ENCODE measurements at regions not wholly inside any gene's neighbourhood (a gene's known extent, or its start where the extent isn't known, plus 50 kb on each side); places are given as distances from the start of the nearest gene placed in this dataset.
"Not testable (repeated sequence)": the region's sequence is repeated elsewhere in the genome, so short reads cannot be mapped to it uniquely, and the experiment has no call there.

GRCh38 chr4:31241504-31242106 lies 521.4 kb downstream of the PCDH7 start:
- WGBS, 2 experiments (ENCODE audit: insufficient coverage in 2 of 2): 100% methylated on average over 1 of the region's 1 CpG
- H3K9me3 ChIP-seq (ENCODE audit: control insufficient read depth, low read length): peaks cover 6% of the 10 kb centered on the region
- H3K27ac ChIP-seq (ENCODE audit: low read depth, low read length, severe bottlenecking): no peak overlapping the region
- H3K4me1 ChIP-seq (ENCODE audit: control insufficient read depth, insufficient read depth, low read length, poor library complexity, severe bottlenecking): no peaks in the 10 kb centered on the region
- no peak overlapping the region for H3K4me3 ChIP-seq (ENCODE audit: extremely low read depth, insufficient read depth, low read length, poor library complexity, severe bottlenecking)
- no peaks in the 10 kb centered on the region for H3K36me3 ChIP-seq (ENCODE audit: control insufficient read depth, insufficient read depth, low read length)

GRCh38 chr4:31246856-31247255 lies 526.7 kb downstream of the PCDH7 start:
- Histone ChIP-seq H3K36me3 (ENCODE audit: control insufficient read depth, insufficient read depth, low read length) (no peaks in the 10 kb centered on the region), H3K27ac (ENCODE audit: low read depth, low read length, severe bottlenecking) (no peak overlapping the region), H3K4me3 (ENCODE audit: extremely low read depth, insufficient read depth, low read length, poor library complexity, severe bottlenecking) (no peak overlapping the region), H3K4me1 (ENCODE audit: control insufficient read depth, insufficient read depth, low read length, poor library complexity, severe bottlenecking) (no peaks in the 10 kb centered on the region), H3K9me3 (ENCODE audit: control insufficient read depth, low read length) (no peaks in the 10 kb centered on the region)
- no CpG with 5 or more reads among the region's 1 CpG for WGBS, 2 experiments (ENCODE audit: insufficient coverage in 2 of 2)

- Histone ChIP-seq H3K27ac (ENCODE audit: low read depth, low read length, severe bottlenecking) (no peak overlapping the region), H3K36me3 (ENCODE audit: control insufficient read depth, insufficient read depth, low read length) (no peaks in the 10 kb centered on the region), H3K9me3 (ENCODE audit: control insufficient read depth, low read length) (no peaks in the 10 kb centered on the region), H3K4me3 (ENCODE audit: extremely low read depth, insufficient read depth, low read length, poor library complexity, severe bottlenecking) (no peak overlapping the region), H3K4me1 (ENCODE audit: control insufficient read depth, insufficient read depth, low read length, poor library complexity, severe bottlenecking) (no peaks in the 10 kb centered on the region)
- 93 to 96% methylated on average over 11 of the region's 15 CpGs for WGBS, 2 experiments (ENCODE audit: insufficient coverage in 2 of 2)
Observed at GRCh38 chr4:31259119-31259518, 539.0 kb downstream of the PCDH7 start.

GRCh38 chr4:31261632-31262031 lies 541.5 kb downstream of the PCDH7 start:
- 67 to 88% methylated on average over 1 of the region's 2 CpGs for WGBS, 2 experiments (ENCODE audit: insufficient coverage in 2 of 2)
- Histone ChIP-seq H3K9me3 (ENCODE audit: control insufficient read depth, low read length) (no peaks in the 10 kb centered on the region), H3K4me3 (ENCODE audit: extremely low read depth, insufficient read depth, low read length, poor library complexity, severe bottlenecking) (no peak overlapping the region), H3K36me3 (ENCODE audit: control insufficient read depth, insufficient read depth, low read length) (no peaks in the 10 kb centered on the region), H3K27ac (ENCODE audit: low read depth, low read length, severe bottlenecking) (no peak overlapping the region), H3K4me1 (ENCODE audit: control insufficient read depth, insufficient read depth, low read length, poor library complexity, severe bottlenecking) (no peaks in the 10 kb centered on the region)

GRCh38 chr4:31266094-31266493 lies 545.9 kb downstream of the PCDH7 start:
- H3K27ac ChIP-seq (ENCODE audit: low read depth, low read length, severe bottlenecking); H3K4me1 ChIP-seq (ENCODE audit: control insufficient read depth, insufficient read depth, low read length, poor library complexity, severe bottlenecking); H3K36me3 ChIP-seq (ENCODE audit: control insufficient read depth, insufficient read depth, low read length); H3K4me3 ChIP-seq (ENCODE audit: extremely low read depth, insufficient read depth, low read length, poor library complexity, severe bottlenecking); H3K9me3 ChIP-seq (ENCODE audit: control insufficient read depth, low read length): not testable (repeated sequence)
- 86 to 97% methylated on average over 4 of the region's 4 CpGs for WGBS, 2 experiments (ENCODE audit: insufficient coverage in 2 of 2)

GRCh38 chr4:31272331-31273061 lies 552.3 kb downstream of the PCDH7 start:
- Histone ChIP-seq H3K4me3 (ENCODE audit: extremely low read depth, insufficient read depth, low read length, poor library complexity, severe bottlenecking) (no peak overlapping the region), H3K4me1 (ENCODE audit: control insufficient read depth, insufficient read depth, low read length, poor library complexity, severe bottlenecking) (no peaks in the 10 kb centered on the region), H3K27ac (ENCODE audit: low read depth, low read length, severe bottlenecking) (no peak overlapping the region), H3K9me3 (ENCODE audit: control insufficient read depth, low read length) (no peaks in the 10 kb centered on the region), H3K36me3 (ENCODE audit: control insufficient read depth, insufficient read depth, low read length) (no peaks in the 10 kb centered on the region)
- WGBS, 2 experiments (ENCODE audit: insufficient coverage in 2 of 2): 82 to 100% methylated on average over 3 of the region's 6 CpGs

GRCh38 chr4:31275906-31276305 lies 555.7 kb downstream of the PCDH7 start:
- Histone ChIP-seq H3K4me1 (ENCODE audit: control insufficient read depth, insufficient read depth, low read length, poor library complexity, severe bottlenecking) (no peaks in the 10 kb centered on the region), H3K4me3 (ENCODE audit: extremely low read depth, insufficient read depth, low read length, poor library complexity, severe bottlenecking) (no peak overlapping the region), H3K9me3 (ENCODE audit: control insufficient read depth, low read length) (no peaks in the 10 kb centered on the region), H3K36me3 (ENCODE audit: control insufficient read depth, insufficient read depth, low read length) (no peaks in the 10 kb centered on the region), H3K27ac (ENCODE audit: low read depth, low read length, severe bottlenecking) (no peak overlapping the region)

- Histone ChIP-seq H3K4me3 (ENCODE audit: extremely low read depth, insufficient read depth, low read length, poor library complexity, severe bottlenecking) (no peak overlapping the region), H3K4me1 (ENCODE audit: control insufficient read depth, insufficient read depth, low read length, poor library complexity, severe bottlenecking) (no peaks in the 10 kb centered on the region), H3K27ac (ENCODE audit: low read depth, low read length, severe bottlenecking) (no peak overlapping the region), H3K9me3 (ENCODE audit: control insufficient read depth, low read length) (no peaks in the 10 kb centered on the region), H3K36me3 (ENCODE audit: control insufficient read depth, insufficient read depth, low read length) (no peaks in the 10 kb centered on the region)
- WGBS, 2 experiments (ENCODE audit: insufficient coverage in 2 of 2): 90% methylated on average over 2 of the region's 4 CpGs; no CpG with 5 or more reads in 1 of the 2 experiments
Observed at GRCh38 chr4:31283679-31284078, 563.5 kb downstream of the PCDH7 start.

GRCh38 chr4:31290836-31291235 lies 570.7 kb downstream of the PCDH7 start:
- Histone ChIP-seq H3K36me3 (ENCODE audit: control insufficient read depth, insufficient read depth, low read length) (no peaks in the 10 kb centered on the region), H3K27ac (ENCODE audit: low read depth, low read length, severe bottlenecking) (no peak overlapping the region), H3K9me3 (ENCODE audit: control insufficient read depth, low read length) (no peaks in the 10 kb centered on the region), H3K4me1 (ENCODE audit: control insufficient read depth, insufficient read depth, low read length, poor library complexity, severe bottlenecking) (no peaks in the 10 kb centered on the region), H3K4me3 (ENCODE audit: extremely low read depth, insufficient read depth, low read length, poor library complexity, severe bottlenecking) (no peak overlapping the region)
- WGBS, 2 experiments (ENCODE audit: insufficient coverage in 2 of 2): 40% methylated on average over 1 of the region's 3 CpGs; no CpG with 5 or more reads in 1 of the 2 experiments

GRCh38 chr4:31291238-31291637 lies 571.1 kb downstream of the PCDH7 start:
- Histone ChIP-seq H3K27ac (ENCODE audit: low read depth, low read length, severe bottlenecking) (no peak overlapping the region), H3K9me3 (ENCODE audit: control insufficient read depth, low read length) (no peaks in the 10 kb centered on the region), H3K36me3 (ENCODE audit: control insufficient read depth, insufficient read depth, low read length) (no peaks in the 10 kb centered on the region), H3K4me3 (ENCODE audit: extremely low read depth, insufficient read depth, low read length, poor library complexity, severe bottlenecking) (no peak overlapping the region), H3K4me1 (ENCODE audit: control insufficient read depth, insufficient read depth, low read length, poor library complexity, severe bottlenecking) (no peaks in the 10 kb centered on the region)
- WGBS, 2 experiments (ENCODE audit: insufficient coverage in 2 of 2): no CpG with 5 or more reads among the region's 1 CpG

Data from mesodermal cell (in vitro differentiated cells).